NT2/D1 (cell line): ENCODE measurements at regions not wholly inside any gene's neighbourhood (a gene's known extent, or its start where the extent isn't known, plus 50 kb on each side); places are given as distances from the start of the nearest gene placed in this dataset.

Experiments
- DNase-seq: peaks from one replicate; pipeline ENCODE4 v3.0.0-alpha.2; 2011; ENCODE audit warnings: low read depth, low spot score
- H3K27me3 ChIP-seq: 2 replicates; pipeline ENCODE4 v1.6.0; 2011; ENCODE audit warnings: mild to moderate bottlenecking; ENCODE audit not compliant: insufficient read length, insufficient read depth
- H3K36me3 ChIP-seq: 2 replicates; pipeline ENCODE4 v1.6.1; 2011; ENCODE audit warnings: mild to moderate bottlenecking, low read length, mixed read lengths; ENCODE audit not compliant: insufficient read depth, insufficient read length
- H3K4me1 ChIP-seq: 2 replicates; pipeline ENCODE4 v1.5.1; 2011; ENCODE audit not compliant: insufficient read depth, insufficient read length
- H3K4me3 ChIP-seq: 2 replicates; pipeline ENCODE4 v1.5.1; 2011; ENCODE audit warnings: low read depth; ENCODE audit not compliant: insufficient read length
- H3K9ac ChIP-seq: 2 replicates; pipeline ENCODE4 v1.6.0; 2011; ENCODE audit warnings: low read depth; ENCODE audit not compliant: insufficient read length
- H3K9me3 ChIP-seq: 2 replicates; pipeline ENCODE4 v1.5.1; 2011; ENCODE audit warnings: mild to moderate bottlenecking, low read length; ENCODE audit not compliant: insufficient read depth
- SUZ12 ChIP-seq: IDR thresholded peaks from 2 replicates; pipeline ENCODE4 v1.6.1; 2011; ENCODE audit not compliant: insufficient read length, insufficient read depth; ENCODE audit errors: extremely low read depth
- YY1 ChIP-seq: IDR thresholded peaks from 2 replicates; pipeline ENCODE4 v1.6.1; 2011; ENCODE audit not compliant: insufficient read length, insufficient read depth
- ZNF274 ChIP-seq: IDR thresholded peaks from 2 replicates; pipeline ENCODE4 v1.6.1; 2011; ENCODE audit warnings: mild to moderate bottlenecking, low read depth, low read length

GRCh38 chr4:63049726-63050125, 1359.5 kb downstream of the TECRL start:
- Histone ChIP-seq H3K9me3 (no peaks in the 10 kb centered on the region), H3K27me3 (no peaks in the 10 kb centered on the region), H3K4me3 (no peak overlapping the region), H3K4me1 (no peaks in the 10 kb centered on the region), H3K36me3 (no peaks in the 10 kb centered on the region), H3K9ac (no peak overlapping the region)
- DNase-seq: no peak
- TF ChIP-seq YY1: no peak
- TF ChIP-seq ZNF274: no peak
- no peak for TF ChIP-seq SUZ12

DNA sequence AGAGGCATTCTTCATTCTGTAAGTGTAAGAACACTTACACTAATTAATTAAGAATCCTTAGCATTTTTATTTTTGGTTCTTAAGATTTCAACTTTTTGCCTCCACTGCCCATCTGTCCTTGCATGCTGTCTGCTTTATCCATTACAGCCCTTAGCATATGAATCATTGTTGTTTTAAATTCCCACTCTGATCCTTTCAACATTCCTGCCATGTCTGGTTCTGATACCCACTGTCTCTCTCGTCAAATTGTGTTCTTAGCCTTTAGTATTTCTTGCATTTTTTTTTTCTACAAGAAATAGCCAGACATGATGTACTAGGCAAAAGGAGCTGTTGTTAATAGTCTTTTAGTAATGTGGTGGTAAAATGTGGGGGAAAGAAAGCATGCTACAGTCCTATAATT, 1360.0 kb downstream of the TECRL start:
- Histone ChIP-seq H3K36me3 (no peaks in the 10 kb centered on the region), H3K9me3 (no peaks in the 10 kb centered on the region), H3K9ac (no peak overlapping the region), H3K4me3 (no peak overlapping the region), H3K4me1 (no peaks in the 10 kb centered on the region), H3K27me3 (no peaks in the 10 kb centered on the region)
- no peak for TF ChIP-seq SUZ12
- TF ChIP-seq YY1: no peak
- no peak for TF ChIP-seq ZNF274
- no peak for DNase-seq

DNA sequence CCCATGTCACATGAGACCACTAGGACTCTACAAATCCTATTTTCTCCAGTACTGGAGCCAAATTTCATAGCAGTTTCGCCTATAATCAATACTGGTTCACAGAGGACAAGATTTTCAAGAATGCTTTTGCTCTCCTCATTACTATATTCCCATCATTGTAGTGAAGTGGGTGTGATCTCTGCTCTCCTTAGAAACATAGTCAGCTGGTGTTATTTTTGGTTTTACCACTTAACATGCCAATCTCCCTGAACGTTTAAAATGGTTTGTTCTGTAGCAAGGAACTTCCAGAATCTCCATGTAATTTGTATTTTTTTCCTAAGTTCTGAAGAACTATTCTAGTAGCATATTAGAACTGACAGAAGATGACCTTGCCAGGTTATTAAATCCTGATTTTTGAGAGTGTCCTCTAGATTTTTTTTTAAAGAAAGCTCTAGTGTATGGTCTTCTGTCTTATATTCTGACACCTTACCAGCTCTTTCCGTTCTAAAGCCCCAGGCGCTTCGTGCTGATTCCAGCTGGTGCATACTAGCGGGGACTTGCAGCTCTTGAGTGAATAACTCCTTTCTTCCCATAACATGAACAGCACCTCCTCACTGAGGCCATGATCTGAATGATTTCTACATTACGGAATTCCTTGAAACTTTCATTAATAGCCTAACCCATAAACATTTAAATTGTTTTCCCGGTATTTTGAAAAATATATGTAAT, 1372.9 kb downstream of the TECRL start:
- DNase-seq: no peak
- TF ChIP-seq SUZ12: no peak
- no peak for TF ChIP-seq ZNF274
- no peak for TF ChIP-seq YY1

GRCh38 chr4:63029380-63029779, 1379.9 kb downstream of the TECRL start:
- H3K36me3 ChIP-seq: no peaks in the 10 kb centered on the region
- no peaks in the 10 kb centered on the region for H3K27me3 ChIP-seq
- TF ChIP-seq YY1 (no peak), ZNF274 (no peak), SUZ12 (no peak)
- no peak overlapping the region for H3K4me3 ChIP-seq
- DNase-seq: no peak
- no peaks in the 10 kb centered on the region for H3K4me1 ChIP-seq
- H3K9ac ChIP-seq: no peak overlapping the region
- H3K9me3 ChIP-seq: no peaks in the 10 kb centered on the region

More for the DNA sequence above, 1372.9 kb downstream of the TECRL start:
- no peaks in the 10 kb centered on the region for H3K9me3 ChIP-seq
- no peaks in the 10 kb centered on the region for H3K4me1 ChIP-seq
- H3K4me3 ChIP-seq: no peak overlapping the region
- H3K36me3 ChIP-seq: no peaks in the 10 kb centered on the region
- H3K9ac ChIP-seq: no peak overlapping the region
- H3K27me3 ChIP-seq: no peaks in the 10 kb centered on the region

GRCh38 chr4:63020661-63021060, 1388.6 kb downstream of the TECRL start:
- H3K27me3 ChIP-seq: no peaks in the 10 kb centered on the region
- no peak overlapping the region for H3K4me3 ChIP-seq
- H3K9ac ChIP-seq: no peak overlapping the region
- H3K4me1 ChIP-seq: no peaks in the 10 kb centered on the region
- no peaks in the 10 kb centered on the region for H3K36me3 ChIP-seq
- TF ChIP-seq ZNF274: no peak
- TF ChIP-seq YY1: no peak
- TF ChIP-seq SUZ12: no peak
- H3K9me3 ChIP-seq: no peaks in the 10 kb centered on the region
- no peak for DNase-seq

- no peaks in the 10 kb centered on the region for H3K9me3 ChIP-seq
- no peak overlapping the region for H3K4me3 ChIP-seq
- H3K9ac ChIP-seq: no peak overlapping the region
- H3K4me1 ChIP-seq: no peaks in the 10 kb centered on the region
- no peaks in the 10 kb centered on the region for H3K36me3 ChIP-seq
- TF ChIP-seq ZNF274 (no peak), YY1 (no peak), SUZ12 (no peak)
- DNase-seq: no peak
- H3K27me3 ChIP-seq: no peaks in the 10 kb centered on the region
Observed at GRCh38 chr4:63017300-63017699, 1392.0 kb downstream of the TECRL start.

DNA sequence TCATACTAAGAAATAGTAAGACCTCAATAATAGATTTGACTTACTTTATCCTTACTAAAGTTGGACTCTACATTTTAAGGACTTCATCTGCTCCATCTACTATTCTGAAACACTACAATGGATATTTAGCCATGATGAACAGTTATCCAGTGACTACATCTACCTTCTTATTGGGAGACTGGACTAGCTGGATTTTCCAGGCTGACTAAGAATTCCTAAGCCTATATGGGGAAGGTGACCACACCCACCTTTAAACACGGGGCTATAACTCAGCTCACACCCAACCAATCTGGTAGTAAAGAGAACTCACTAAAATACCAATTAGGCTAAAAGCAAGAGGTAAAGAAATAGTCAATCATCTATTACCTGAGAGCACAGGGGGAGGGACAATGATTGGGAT, 1438.4 kb downstream of the TECRL start:
- no peaks in the 10 kb centered on the region for H3K9me3 ChIP-seq
- no peaks in the 10 kb centered on the region for H3K4me1 ChIP-seq
- no peak for DNase-seq
- TF ChIP-seq ZNF274 (no peak), SUZ12 (no peak), YY1 (no peak)
- H3K9ac ChIP-seq: no peak overlapping the region
- H3K27me3 ChIP-seq: no peaks in the 10 kb centered on the region
- no peak overlapping the region for H3K4me3 ChIP-seq
- H3K36me3 ChIP-seq: no peaks in the 10 kb centered on the region

DNA sequence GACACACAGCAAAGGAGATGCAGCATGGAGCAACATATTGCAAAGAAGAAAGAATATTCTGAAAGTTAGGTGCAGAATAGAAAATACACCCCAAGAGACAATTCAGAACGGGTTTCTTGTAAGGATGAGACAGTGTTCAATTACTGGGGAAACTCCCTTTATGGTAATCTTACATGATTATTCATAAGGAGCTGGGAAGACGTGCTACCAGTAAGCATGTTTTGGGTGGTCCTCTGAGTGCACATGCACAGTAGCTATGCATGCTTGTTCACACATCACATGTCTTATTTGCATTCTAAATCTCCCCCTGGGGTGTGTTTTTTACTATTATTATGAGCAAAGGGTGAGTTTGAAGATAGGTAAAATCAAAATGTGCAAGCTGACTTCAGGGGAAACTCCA, 1448.8 kb downstream of the TECRL start:
- H3K4me3 ChIP-seq: no peak overlapping the region
- DNase-seq: no peak
- no peak for TF ChIP-seq ZNF274
- no peak for TF ChIP-seq SUZ12
- TF ChIP-seq YY1: no peak
- H3K27me3 ChIP-seq: no peaks in the 10 kb centered on the region
- H3K9me3 ChIP-seq: no peaks in the 10 kb centered on the region
- no peak overlapping the region for H3K9ac ChIP-seq
- H3K36me3 ChIP-seq: no peaks in the 10 kb centered on the region
- no peaks in the 10 kb centered on the region for H3K4me1 ChIP-seq
